Panc1 (cell line): ENCODE measurements at regions not wholly inside any gene's neighbourhood (a gene's known extent, or its start where the extent isn't known, plus 50 kb on each side); places are given as distances from the start of the nearest gene placed in this dataset.

Experiments used
- ATAC-seq: fragments of 200-7000 bp; cut with Tn5 transposase; 2 replicates; pipeline ENCODE4 v1.9.1; 2020; ENCODE audit warnings: mild to moderate bottlenecking, moderate library complexity
- BruUV-seq: library from RNA; stranded (reverse); fragments of 400-500 nt; replicated peaks from 2 replicates; lab custom pipeline; 2021; lab: Mats Ljungman, UMichigan
- CTCF ChIA-PET: fragments of 300-600 bp; sonication (Branson Sonifier 250); formaldehyde crosslinking; loops from one replicate; lab custom pipeline; 2022; ENCODE audit warnings: antibody characterized with exemption; lab: Charles Lee
- POLR2A ChIA-PET: fragments of 300-600 bp; sonication (Branson Sonifier 250); formaldehyde crosslinking; loops from one replicate; lab custom pipeline; 2022; ENCODE audit warnings: antibody characterized with exemption; lab: Charles Lee
- DNase-seq: peaks from one replicate; pipeline ENCODE4 v3.0.0-alpha.2; 2010; ENCODE audit warnings: low read depth, low spot score
- H3K27ac ChIP-seq: 2 replicates; pipeline ENCODE4 v1.5.1; 2011; ENCODE audit warnings: mild to moderate bottlenecking, low read length, inconsistent platforms
- H3K27me3 ChIP-seq: fragments of 200-500 bp; sonication (Bioruptor generic); 2 replicates; pipeline ENCODE4 v1.6.0; 2014; ENCODE audit warnings: low read length, inconsistent platforms; ENCODE audit not compliant: control insufficient read depth, insufficient read depth
- H3K36me3 ChIP-seq: fragments of 200-500 bp; sonication (Bioruptor generic); 2 replicates; pipeline ENCODE4 v1.5.1; 2014; ENCODE audit warnings: inconsistent platforms, mild to moderate bottlenecking, low read length, moderate library complexity; ENCODE audit not compliant: control insufficient read depth, insufficient read depth
- H3K4me1 ChIP-seq: 2 replicates; pipeline ENCODE4 v1.5.1; 2011; ENCODE audit warnings: inconsistent platforms, mild to moderate bottlenecking, low read length, moderate library complexity; ENCODE audit not compliant: control insufficient read depth, insufficient read depth
- H3K4me3 ChIP-seq, 2 experiments: 2 replicates each; pipeline ENCODE4 v1.5.1; 2011 to 2012; ENCODE audit warnings: low read depth in 2 of 2, low read length in 2 of 2, mild to moderate bottlenecking in 2 of 2, inconsistent platforms in 1 of 2, moderate library complexity in 1 of 2
- H3K9me3 ChIP-seq: fragments of 200-500 bp; sonication (Bioruptor generic); 2 replicates; pipeline ENCODE4 v1.5.1; 2014; ENCODE audit warnings: low read depth, mild to moderate bottlenecking, inconsistent platforms, low read length, moderate library complexity; ENCODE audit not compliant: control insufficient read depth, insufficient read depth
- POLR2AphosphoS5 ChIP-seq: IDR thresholded peaks from 2 replicates; pipeline ENCODE4 v1.6.1; 2012; ENCODE audit warnings: mild to moderate bottlenecking, low read depth, low read length, moderate library complexity
- SIN3A ChIP-seq: IDR thresholded peaks from 2 replicates; pipeline ENCODE4 v1.6.1; 2012; ENCODE audit warnings: low read depth, mild to moderate bottlenecking, low read length, moderate library complexity, borderline replicate concordance; ENCODE audit not compliant: insufficient read depth
- TCF7L2 ChIP-seq: IDR thresholded peaks from 2 replicates; pipeline ENCODE4 v1.6.1; 2011; ENCODE audit warnings: mild to moderate bottlenecking, low read depth, low read length, inconsistent platforms
- in situ Hi-C: cut with HindIII; loops from 2 replicates; pipeline ENCODE4 v1.10.0; 2016; ENCODE audit warnings: low sequenced_read_pairs, low pct_unique_long_range_greater_than_20kb
- intact Hi-C: fragments of 100-400 bp; cut with micrococcal nuclease; formaldehyde crosslinking; loops from one replicate; pipeline ENCODE4 v1.10.0; 2022; ENCODE audit not compliant: unreplicated experiment
- TF ChIP-seq, protein P1 (sequence below): fragments of 450-650 bp; IDR thresholded peaks from 2 replicates; pipeline ENCODE4 v1.5.1; 2017; ENCODE audit warnings: mild to moderate bottlenecking
- TF ChIP-seq, protein P2 (sequence below), 2 experiments: IDR thresholded peaks; 2 replicates each; pipeline ENCODE4 v1.6.1; 2011 to 2012; ENCODE audit warnings: low read depth in 2 of 2, control low read depth in 1 of 2, low read length in 1 of 2, mild to moderate bottlenecking in 1 of 2, moderate library complexity in 1 of 2; ENCODE audit not compliant: insufficient read depth in 1 of 2

DNA sequence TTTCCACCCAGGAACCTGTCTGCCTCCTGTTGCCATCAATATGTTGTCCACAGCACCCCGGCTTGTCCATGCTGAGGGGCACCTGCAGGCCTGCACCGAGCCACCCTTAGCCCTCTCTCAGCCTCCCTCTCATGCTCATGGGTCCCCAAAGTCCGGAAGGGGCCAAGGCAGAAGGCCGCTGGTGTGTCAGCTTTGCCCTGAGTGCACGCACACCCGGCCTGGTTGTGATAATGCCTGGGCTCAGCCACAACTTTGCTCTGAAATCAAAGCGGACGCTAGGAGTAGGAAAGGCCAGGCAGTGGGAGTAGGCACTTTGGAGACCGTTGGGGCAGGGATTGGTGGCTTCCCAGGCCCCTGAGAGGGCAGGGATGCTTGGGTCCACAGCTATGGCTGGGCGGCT, 201.8 kb upstream of the NUDT12 start:
- H3K36me3 ChIP-seq: no peaks in the 10 kb centered on the region
- no peak overlapping the region for H3K4me3 ChIP-seq
- ChIA-PET CTCF (no interaction called here), POLR2A (no interaction called here)
- no peaks in the 10 kb centered on the region for H3K27me3 ChIP-seq
- in situ Hi-C loops: no loop called here
- intact Hi-C loops: no loop called here
- H3K27ac ChIP-seq: no peak overlapping the region
- no peaks in the 10 kb centered on the region for H3K4me1 ChIP-seq
- no peak for DNase-seq
- no peaks in the 10 kb centered on the region for H3K9me3 ChIP-seq
- no TSS peak for BruUV-seq
- TF ChIP-seq TCF7L2 (no peak), POLR2AphosphoS5 (no peak), SIN3A (no peak)
- TF ChIP-seq, protein P1, sequence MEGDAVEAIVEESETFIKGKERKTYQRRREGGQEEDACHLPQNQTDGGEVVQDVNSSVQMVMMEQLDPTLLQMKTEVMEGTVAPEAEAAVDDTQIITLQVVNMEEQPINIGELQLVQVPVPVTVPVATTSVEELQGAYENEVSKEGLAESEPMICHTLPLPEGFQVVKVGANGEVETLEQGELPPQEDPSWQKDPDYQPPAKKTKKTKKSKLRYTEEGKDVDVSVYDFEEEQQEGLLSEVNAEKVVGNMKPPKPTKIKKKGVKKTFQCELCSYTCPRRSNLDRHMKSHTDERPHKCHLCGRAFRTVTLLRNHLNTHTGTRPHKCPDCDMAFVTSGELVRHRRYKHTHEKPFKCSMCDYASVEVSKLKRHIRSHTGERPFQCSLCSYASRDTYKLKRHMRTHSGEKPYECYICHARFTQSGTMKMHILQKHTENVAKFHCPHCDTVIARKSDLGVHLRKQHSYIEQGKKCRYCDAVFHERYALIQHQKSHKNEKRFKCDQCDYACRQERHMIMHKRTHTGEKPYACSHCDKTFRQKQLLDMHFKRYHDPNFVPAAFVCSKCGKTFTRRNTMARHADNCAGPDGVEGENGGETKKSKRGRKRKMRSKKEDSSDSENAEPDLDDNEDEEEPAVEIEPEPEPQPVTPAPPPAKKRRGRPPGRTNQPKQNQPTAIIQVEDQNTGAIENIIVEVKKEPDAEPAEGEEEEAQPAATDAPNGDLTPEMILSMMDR: no peak
- TF ChIP-seq, protein P2, sequence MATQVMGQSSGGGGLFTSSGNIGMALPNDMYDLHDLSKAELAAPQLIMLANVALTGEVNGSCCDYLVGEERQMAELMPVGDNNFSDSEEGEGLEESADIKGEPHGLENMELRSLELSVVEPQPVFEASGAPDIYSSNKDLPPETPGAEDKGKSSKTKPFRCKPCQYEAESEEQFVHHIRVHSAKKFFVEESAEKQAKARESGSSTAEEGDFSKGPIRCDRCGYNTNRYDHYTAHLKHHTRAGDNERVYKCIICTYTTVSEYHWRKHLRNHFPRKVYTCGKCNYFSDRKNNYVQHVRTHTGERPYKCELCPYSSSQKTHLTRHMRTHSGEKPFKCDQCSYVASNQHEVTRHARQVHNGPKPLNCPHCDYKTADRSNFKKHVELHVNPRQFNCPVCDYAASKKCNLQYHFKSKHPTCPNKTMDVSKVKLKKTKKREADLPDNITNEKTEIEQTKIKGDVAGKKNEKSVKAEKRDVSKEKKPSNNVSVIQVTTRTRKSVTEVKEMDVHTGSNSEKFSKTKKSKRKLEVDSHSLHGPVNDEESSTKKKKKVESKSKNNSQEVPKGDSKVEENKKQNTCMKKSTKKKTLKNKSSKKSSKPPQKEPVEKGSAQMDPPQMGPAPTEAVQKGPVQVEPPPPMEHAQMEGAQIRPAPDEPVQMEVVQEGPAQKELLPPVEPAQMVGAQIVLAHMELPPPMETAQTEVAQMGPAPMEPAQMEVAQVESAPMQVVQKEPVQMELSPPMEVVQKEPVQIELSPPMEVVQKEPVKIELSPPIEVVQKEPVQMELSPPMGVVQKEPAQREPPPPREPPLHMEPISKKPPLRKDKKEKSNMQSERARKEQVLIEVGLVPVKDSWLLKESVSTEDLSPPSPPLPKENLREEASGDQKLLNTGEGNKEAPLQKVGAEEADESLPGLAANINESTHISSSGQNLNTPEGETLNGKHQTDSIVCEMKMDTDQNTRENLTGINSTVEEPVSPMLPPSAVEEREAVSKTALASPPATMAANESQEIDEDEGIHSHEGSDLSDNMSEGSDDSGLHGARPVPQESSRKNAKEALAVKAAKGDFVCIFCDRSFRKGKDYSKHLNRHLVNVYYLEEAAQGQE (IDR thresholded peaks at IDR 0.05; ENCODE audit: insufficient read depth in 1 of 2, low read depth in 2 of 2, low read length in 1 of 2): no peak
- no peak for ATAC-seq

DNA sequence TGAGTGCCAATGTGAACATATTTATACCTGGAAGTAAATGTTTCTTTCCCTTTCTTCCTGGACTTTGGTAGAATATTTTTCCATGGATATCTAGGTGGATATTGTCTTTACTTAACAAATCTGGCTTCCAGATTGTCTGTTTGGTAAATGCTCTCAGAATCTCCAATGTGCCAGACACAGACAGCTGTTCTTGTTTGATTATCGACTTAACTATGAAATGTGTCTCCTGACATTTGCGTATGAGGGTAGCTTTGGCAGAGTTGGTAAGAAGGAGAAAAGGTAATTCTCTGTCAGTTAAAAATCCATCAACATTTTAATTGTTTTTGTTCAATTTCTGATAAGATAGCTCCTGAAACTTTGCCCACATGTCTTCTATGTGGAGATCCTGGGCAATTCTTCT, 196.4 kb upstream of the NUDT12 start:
- no peak for ATAC-seq
- TF ChIP-seq TCF7L2 (no peak), POLR2AphosphoS5 (no peak), SIN3A (no peak)
- TF ChIP-seq, protein P2 (IDR thresholded peaks at IDR 0.05; ENCODE audit: insufficient read depth in 1 of 2, low read depth in 2 of 2, low read length in 1 of 2): no peak
- TF ChIP-seq, protein P1: no peak
- Histone ChIP-seq H3K36me3 (no peaks in the 10 kb centered on the region), H3K27ac (no peak overlapping the region), H3K4me3 (no peak overlapping the region), H3K4me1 (no peaks in the 10 kb centered on the region), H3K9me3 (no peaks in the 10 kb centered on the region), H3K27me3 (no peaks in the 10 kb centered on the region)
- in situ Hi-C loops: no loop called here
- DNase-seq: no peak
- intact Hi-C loops: no loop called here
- POLR2A ChIA-PET: no interaction called here
- no TSS peak for BruUV-seq
- CTCF ChIA-PET: no interaction called here
